Activated naive CD8-positive, alpha-beta T cell treated with anti-CD3 and anti-CD28 coated beads, Interleukin-2, amount 10 ng/mL, durations not matched to agents 7 days and 5 days (primary cell): ENCODE measurements at regions not wholly inside any gene's neighbourhood (a gene's known extent, or its start where the extent isn't known, plus 50 kb on each side); places are given as distances from the start of the nearest gene placed in this dataset.
A peak's percentile ranks its signal among the peaks of the same experiment; 100 is the strongest.
"Not testable (repeated sequence)": the region's sequence is repeated elsewhere in the genome, so short reads cannot be mapped to it uniquely, and the experiment has no call there.

Experiments
- ATAC-seq: fragments of 150-1000 bp; cut with Tn5 transposase; one replicate; pipeline ENCODE4 v1.10.0; 2021; ENCODE audit warnings: low read depth, moderate library complexity
- POLR2A ChIA-PET: fragments of 350-600 bp; sonication (Branson Sonifier 250); formaldehyde crosslinking; loops from one replicate; lab custom pipeline; 2021; ENCODE audit warnings: antibody characterized with exemption; lab: Charles Lee
- DNase-seq: peaks from one replicate; pipeline ENCODE4 v3.0.0; 2021
- H3K27ac Mint-ChIP-seq: one replicate; pipeline ENCODE4 v1.8.0; 2022; ENCODE audit warnings: mild to moderate bottlenecking, mixed read lengths
- H3K27me3 Mint-ChIP-seq: one replicate; pipeline ENCODE4 v1.8.0; 2022; ENCODE audit warnings: mild to moderate bottlenecking, moderate library complexity, mixed read lengths
- H3K36me3 Mint-ChIP-seq: one replicate; pipeline ENCODE4 v1.8.0; 2021; ENCODE audit warnings: mild to moderate bottlenecking, mixed read lengths
- H3K4me1 Mint-ChIP-seq: one replicate; pipeline ENCODE4 v1.8.0; 2021; ENCODE audit warnings: mixed read lengths
- H3K4me3 Mint-ChIP-seq: one replicate; pipeline ENCODE4 v1.8.0; 2022; ENCODE audit warnings: mild to moderate bottlenecking, moderate library complexity, mixed read lengths
- H3K9me3 Mint-ChIP-seq: one replicate; pipeline ENCODE4 v1.8.0; 2021; ENCODE audit warnings: mixed read lengths

DNA sequence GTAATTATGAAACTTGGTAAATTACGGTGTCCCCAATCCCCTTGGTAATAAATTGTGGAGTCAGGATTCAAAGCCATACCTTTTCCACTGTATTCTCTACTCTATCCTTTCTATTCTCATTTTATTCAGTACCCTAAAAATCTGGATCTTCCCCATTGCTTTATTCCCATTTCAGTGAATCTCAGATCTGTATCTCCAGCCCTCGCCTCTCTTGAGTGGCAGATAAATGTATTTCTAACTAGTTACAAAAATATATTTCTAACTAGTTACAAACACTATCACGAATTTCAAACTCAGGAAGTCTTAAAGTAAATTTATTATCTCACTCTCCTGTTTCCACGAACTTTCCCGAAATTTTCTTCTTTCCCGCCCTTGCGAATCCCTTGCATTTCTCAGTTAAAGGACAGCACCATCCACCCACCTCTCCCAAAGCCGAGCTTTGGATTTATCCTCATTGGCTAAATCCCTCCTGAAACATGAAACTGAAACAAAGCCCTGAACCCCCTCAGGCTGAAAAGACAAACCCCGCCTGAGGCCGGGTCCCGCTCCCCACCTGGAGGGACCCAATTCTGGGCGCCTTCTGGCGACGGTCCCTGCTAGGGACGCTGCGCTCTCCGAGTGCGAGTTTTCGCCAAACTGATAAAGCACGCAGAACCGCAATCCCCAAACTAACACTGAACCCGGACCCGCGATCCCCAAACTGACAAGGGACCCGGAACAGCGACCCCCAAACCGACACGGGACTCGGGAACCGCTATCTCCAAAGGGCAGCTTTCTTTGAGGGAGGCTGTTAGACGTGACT lies 164.3 kb upstream of the PABPC3 start:
- H3K4me1 Mint-ChIP-seq = peaks cover 3% of the 10 kb centered on the region
- peaks cover 57% of the 10 kb centered on the region for H3K27me3 Mint-ChIP-seq
- DNase-seq (no peak), ATAC-seq (no peak)
- no peaks in the 10 kb centered on the region for H3K36me3 Mint-ChIP-seq
- H3K27ac Mint-ChIP-seq = no peak overlapping the region
- peak overlapping the region; percentile 45 for H3K4me3 Mint-ChIP-seq
- no peaks in the 10 kb centered on the region for H3K9me3 Mint-ChIP-seq
- POLR2A ChIA-PET = no interaction called here

DNA sequence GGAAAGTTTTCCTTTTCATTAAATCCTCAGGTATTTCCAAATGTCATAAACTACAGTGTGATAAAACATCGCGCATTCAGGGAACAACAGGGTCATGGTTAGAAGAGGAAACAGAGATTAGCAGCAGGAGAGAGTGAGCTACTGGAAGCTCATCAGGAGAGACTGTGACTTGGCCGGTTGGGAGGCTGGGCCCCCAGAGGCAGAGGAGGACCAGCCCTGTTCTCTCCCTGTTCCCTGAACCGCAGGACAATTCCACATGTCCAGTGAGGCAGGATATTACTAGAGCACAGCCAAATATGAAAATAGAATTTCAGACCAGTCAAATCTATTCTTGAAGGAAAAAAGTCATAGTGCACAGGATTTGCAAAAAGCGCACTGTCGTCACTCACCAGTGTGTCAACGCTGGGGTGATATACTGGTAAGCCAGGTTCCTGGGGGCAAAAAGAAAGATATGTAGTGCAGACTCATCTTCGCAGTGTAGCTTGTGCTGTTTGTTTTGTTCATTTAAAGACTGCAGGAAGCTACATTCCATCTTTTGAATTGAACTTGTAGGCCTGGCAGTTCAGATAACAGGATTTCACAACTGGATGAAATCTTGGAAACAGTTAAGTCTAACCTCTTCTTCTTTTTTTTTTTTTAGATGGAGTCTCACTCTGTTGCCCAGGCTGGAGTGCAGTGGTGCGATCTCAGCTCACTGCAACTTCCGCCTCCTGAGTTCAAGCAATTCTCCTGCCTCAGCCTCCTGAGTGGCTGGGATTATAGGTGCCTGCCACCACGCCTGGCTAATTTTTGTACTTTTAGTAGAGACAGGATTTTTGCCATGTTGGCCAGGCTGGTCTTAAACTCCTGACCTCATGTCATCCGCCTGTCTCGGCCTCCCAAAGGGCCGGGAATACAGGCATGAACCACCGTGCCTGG lies 162.6 kb upstream of the PABPC3 start:
- not testable (repeated sequence) for ATAC-seq

DNA sequence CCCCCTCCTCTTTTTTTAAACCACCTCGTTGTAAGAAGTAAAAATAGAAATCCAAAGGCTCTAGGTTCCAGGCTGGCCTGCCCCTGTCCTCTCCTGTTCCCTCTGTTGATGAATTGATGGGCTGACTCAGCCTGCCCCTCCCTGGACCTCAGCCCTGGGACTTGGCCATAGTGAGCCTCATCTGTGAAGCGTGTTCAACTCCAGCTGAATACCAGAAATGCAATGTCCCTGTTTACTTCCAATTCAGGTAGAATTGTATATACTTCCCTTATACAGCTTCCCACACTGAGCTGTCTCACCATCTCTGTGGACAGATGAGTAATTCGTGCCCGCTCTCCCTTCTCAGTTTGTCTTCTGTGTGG lies 161.9 kb upstream of the PABPC3 start:
- H3K36me3 Mint-ChIP-seq, H3K27ac Mint-ChIP-seq, H3K4me3 Mint-ChIP-seq, ATAC-seq, H3K9me3 Mint-ChIP-seq, H3K4me1 Mint-ChIP-seq, DNase-seq, POLR2A ChIA-PET: not testable (repeated sequence)
- H3K27me3 Mint-ChIP-seq = peaks cover 52% of the 10 kb centered on the region

More for the DNA sequence above, 162.6 kb upstream of the PABPC3 start:
- H3K9me3 Mint-ChIP-seq, POLR2A ChIA-PET, DNase-seq, H3K36me3 Mint-ChIP-seq, H3K4me3 Mint-ChIP-seq, H3K27ac Mint-ChIP-seq, H3K4me1 Mint-ChIP-seq: not testable (repeated sequence)
- H3K27me3 Mint-ChIP-seq = peaks cover 57% of the 10 kb centered on the region

DNA sequence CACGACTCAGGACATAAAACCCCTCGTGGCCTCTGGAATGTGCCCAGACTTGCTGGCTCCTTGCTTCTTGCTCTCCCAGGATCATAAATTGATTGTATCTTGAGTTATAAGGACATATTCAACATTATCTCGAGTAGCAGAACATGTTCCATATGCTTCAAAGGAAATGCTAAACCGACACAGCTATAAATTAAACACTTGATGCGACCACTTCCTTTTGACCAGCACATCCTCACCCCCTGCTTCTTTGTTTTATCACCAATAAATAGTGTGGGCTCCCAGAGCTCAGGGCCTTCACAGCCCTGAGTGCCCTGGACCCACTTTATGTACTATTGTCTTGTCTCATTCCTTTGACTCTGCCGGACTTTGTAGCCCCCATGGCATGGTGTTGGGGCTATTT lies 157.0 kb upstream of the PABPC3 start:
- H3K27me3 Mint-ChIP-seq = peaks cover 10% of the 10 kb centered on the region
- H3K4me3 Mint-ChIP-seq = no peak overlapping the region
- H3K27ac Mint-ChIP-seq = no peak overlapping the region
- ATAC-seq = no peak
- no peaks in the 10 kb centered on the region for H3K36me3 Mint-ChIP-seq
- POLR2A ChIA-PET = no interaction called here
- peaks cover 2% of the 10 kb centered on the region for H3K9me3 Mint-ChIP-seq
- DNase-seq = no peak
- peaks cover 1% of the 10 kb centered on the region for H3K4me1 Mint-ChIP-seq

DNA sequence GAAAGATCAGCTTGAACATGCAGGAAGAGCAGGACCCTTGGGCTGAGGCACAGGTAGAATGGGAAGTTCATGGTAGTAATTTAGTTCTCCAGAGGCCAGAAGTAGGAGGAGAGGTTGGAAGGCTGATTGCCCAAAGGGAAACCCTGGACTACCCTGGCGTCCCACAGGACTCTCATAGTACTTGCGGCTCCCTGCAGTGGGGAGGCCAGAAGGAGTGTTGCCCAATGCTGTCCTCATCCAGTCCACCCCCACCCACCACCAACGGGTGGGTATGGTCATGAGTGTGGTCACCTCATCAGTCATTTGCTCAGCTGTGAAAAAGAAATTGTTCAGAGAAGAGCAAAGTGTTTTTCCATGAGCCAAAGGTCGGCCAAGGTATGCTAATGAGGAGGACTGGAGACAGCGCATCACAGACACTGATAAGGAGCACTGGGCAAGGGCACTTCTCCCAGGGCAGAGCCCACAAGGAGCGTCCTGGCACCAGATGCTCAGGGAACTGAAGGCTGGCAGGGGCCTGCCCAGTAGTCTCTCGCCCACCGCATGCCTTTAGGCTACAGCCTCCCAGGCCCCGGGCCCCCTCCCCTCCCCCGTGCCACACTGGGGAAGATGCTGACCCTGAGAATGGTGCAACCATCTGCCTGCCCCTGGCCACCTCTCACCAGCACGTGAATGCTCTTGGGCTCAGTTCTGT lies 154.8 kb upstream of the PABPC3 start:
- POLR2A ChIA-PET, H3K27ac Mint-ChIP-seq, H3K4me1 Mint-ChIP-seq, ATAC-seq, H3K4me3 Mint-ChIP-seq, H3K9me3 Mint-ChIP-seq, H3K36me3 Mint-ChIP-seq, DNase-seq, H3K27me3 Mint-ChIP-seq: not testable (repeated sequence)

DNA sequence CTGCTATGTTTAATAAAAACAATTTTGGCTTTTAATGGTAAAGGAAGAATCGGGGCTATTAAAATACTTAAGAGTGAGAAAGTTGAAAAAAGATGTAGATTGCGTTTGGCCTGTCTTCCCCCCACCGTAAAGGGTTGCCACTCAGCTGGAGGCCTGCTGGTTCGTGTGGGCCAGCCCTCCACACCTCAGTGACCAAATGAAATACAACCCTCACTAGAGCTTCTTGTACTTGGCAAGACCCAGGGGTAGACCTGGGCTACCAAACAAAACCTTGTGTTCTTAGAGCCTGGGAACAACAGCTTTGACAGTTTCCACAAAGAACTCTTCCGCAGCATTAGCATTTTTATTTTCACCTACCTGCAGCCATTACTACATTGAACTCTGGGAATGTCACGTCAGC lies 152.8 kb upstream of the PABPC3 start:
- ATAC-seq (no peak), DNase-seq (no peak)
- Mint-ChIP-seq H3K4me1 (peaks cover 1% of the 10 kb centered on the region), H3K27ac (no peak overlapping the region), H3K36me3 (no peaks in the 10 kb centered on the region), H3K4me3 (no peak overlapping the region), H3K9me3 (peaks cover 5% of the 10 kb centered on the region), H3K27me3 (peaks cover 3% of the 10 kb centered on the region)
- POLR2A ChIA-PET = no interaction called here

DNA sequence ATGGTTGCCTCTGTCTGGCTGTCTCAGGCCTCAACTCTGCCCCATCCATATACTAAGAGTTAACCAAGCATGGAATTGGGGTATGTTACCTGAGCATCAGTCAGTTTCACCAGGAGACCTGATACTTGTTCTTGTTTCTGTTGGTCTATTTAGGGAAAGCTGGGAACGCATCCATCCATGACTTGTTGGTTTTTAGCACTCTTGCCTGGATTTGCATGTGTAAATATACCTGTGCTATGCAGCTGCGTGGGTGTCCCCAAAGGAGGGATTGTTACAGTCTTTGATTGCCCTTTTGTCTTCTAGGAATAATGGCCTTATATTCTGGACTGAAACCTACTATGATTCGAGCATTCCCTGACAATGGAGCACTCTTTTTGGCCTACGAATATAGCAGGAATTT lies 151.9 kb upstream of the PABPC3 start:
- H3K9me3 Mint-ChIP-seq, H3K4me3 Mint-ChIP-seq, H3K36me3 Mint-ChIP-seq, ATAC-seq, POLR2A ChIA-PET, H3K27ac Mint-ChIP-seq, DNase-seq, H3K27me3 Mint-ChIP-seq, H3K4me1 Mint-ChIP-seq: not testable (repeated sequence)

DNA sequence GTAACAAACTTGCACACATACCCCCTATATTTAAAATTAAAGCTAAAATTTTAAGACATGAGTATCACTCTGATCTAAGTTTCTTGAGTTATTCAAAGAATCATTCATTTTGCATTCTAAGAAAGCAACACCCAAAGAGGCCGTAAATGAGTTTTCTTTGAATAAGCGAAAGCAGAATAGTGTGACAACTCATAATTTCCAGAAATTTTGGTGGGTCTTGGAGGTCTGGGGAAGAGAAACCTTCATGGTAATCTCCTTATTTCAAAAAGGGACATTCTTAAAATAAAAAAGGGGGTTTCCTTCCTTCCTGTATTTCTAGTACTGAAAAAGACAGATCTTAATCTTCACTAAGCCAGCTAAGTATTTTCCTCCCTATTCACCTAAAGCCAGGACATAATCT lies 147.0 kb upstream of the PABPC3 start:
- DNase-seq, H3K27me3 Mint-ChIP-seq, H3K4me1 Mint-ChIP-seq, H3K27ac Mint-ChIP-seq, H3K4me3 Mint-ChIP-seq, H3K36me3 Mint-ChIP-seq, H3K9me3 Mint-ChIP-seq, POLR2A ChIA-PET, ATAC-seq: not testable (repeated sequence)

DNA sequence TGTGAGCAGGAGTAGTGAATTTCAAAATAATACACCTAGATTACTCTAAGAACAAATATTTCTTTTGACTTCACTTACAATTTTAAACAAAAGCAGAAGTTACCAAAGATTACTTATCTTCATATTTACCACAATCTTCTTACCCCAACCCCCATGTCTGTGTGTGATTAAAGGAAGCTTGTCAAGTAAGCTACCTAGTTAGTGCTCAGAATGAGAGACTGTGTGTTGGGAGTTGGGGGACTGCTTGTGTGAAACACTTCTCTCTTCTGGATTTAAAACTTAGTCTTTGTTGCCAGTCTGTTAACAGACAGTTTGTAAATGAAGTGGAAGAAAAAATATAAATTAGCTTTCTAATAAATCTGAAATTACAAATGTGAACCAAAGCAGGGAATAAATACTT lies 145.3 kb upstream of the PABPC3 start:
- POLR2A ChIA-PET, ATAC-seq, H3K27me3 Mint-ChIP-seq: not testable (repeated sequence)

DNA sequence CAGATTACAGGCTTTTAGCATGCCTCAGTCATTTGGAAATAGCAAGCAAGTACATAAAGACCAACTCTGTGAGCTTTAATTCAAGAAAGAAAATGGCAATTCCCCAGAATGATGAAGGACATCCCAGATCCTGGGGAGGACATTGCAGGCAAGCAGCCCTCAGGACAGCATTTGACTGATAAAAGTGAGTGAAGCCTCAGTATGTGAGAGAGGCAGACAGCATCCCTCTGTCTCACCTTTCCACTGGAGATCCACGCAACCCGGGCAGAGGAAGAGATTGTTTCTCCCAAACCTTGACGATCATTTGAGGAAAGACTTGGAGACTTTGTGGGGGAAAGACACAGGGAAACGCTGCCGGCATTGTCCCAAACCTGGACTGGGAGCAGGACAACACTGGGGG lies 128.0 kb upstream of the PABPC3 start:
- H3K27ac Mint-ChIP-seq, H3K9me3 Mint-ChIP-seq, H3K4me1 Mint-ChIP-seq, DNase-seq, H3K4me3 Mint-ChIP-seq, H3K36me3 Mint-ChIP-seq, POLR2A ChIA-PET, ATAC-seq: not testable (repeated sequence)
- H3K27me3 Mint-ChIP-seq = peaks cover 17% of the 10 kb centered on the region

More for the DNA sequence above, 145.3 kb upstream of the PABPC3 start:
- H3K4me3 Mint-ChIP-seq, DNase-seq, H3K4me1 Mint-ChIP-seq, H3K36me3 Mint-ChIP-seq, H3K9me3 Mint-ChIP-seq, H3K27ac Mint-ChIP-seq: not testable (repeated sequence)

DNA sequence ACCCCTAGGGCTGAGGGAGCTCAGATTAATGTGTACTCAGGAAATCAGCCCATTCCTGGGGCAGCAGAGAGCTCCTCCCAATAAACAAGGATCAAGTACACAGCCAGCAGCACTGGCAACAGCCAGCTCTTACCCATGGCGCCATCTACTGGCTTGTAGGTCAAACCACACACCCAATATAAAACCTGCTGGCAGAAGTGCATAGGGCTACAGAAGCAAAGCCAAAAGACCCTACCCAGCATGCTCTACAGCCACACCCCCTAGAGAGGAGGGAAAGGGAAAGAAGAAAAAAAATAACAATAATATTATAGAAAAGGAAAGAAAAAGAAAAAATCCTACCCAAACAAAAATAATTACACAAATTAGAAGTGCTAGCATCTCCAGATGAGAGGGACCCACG lies 127.5 kb upstream of the PABPC3 start:
- H3K4me3 Mint-ChIP-seq, POLR2A ChIA-PET, H3K4me1 Mint-ChIP-seq, H3K9me3 Mint-ChIP-seq, DNase-seq, ATAC-seq, H3K36me3 Mint-ChIP-seq, H3K27ac Mint-ChIP-seq: not testable (repeated sequence)
- peaks cover 18% of the 10 kb centered on the region for H3K27me3 Mint-ChIP-seq

DNA sequence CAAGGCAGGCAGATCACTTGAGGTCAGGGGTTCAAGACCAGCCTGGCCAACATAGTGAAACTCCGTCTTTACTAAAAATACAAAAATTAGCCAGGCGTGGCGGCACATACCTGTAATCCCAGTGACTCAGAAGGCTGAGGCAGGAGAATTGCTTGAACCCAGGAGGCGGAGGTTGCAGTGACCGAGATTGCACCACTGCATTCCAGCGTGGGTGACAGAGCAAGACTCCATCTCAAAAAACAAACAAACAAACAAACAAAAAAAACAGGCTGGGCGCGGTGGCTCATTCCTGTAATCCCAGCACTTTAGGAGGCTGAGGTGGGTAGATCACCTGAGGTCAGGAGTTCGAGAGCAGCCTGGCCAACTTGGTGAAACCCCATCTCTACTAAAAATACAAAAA lies 122.8 kb upstream of the PABPC3 start:
- H3K4me1 Mint-ChIP-seq, POLR2A ChIA-PET, H3K36me3 Mint-ChIP-seq, ATAC-seq, DNase-seq, H3K9me3 Mint-ChIP-seq, H3K4me3 Mint-ChIP-seq, H3K27ac Mint-ChIP-seq: not testable (repeated sequence)
- peaks cover 35% of the 10 kb centered on the region for H3K27me3 Mint-ChIP-seq

DNA sequence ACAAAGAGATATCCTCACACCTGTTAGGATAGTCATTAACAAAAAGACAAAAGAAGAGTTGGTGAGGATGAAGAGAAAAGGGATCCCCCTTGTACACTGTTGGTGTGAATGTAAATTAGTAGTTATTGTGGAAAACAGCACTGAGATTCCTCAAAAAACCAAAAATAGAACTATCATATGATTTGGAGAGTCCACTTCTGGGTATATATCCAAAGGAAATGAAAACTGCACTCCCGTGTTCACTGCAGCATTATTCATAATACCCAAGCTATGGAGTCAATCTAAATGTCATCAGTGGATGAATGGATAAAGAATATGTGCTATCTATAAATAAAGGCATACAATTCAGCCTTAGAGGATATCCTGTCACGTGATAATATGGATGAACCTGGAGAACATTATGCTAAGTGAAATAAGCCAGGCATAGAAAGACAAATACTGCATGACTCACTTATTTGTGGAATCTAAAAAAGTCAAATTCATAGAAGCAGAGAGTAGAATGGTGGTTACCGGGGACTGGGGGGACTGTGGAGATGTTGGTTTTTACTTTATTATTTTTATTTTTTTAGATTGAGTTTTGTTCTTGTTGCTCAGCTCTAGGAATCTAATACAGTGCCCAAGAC lies 114.6 kb upstream of the PABPC3 start:
- H3K9me3 Mint-ChIP-seq, POLR2A ChIA-PET, H3K27ac Mint-ChIP-seq, H3K36me3 Mint-ChIP-seq, H3K4me3 Mint-ChIP-seq, DNase-seq, H3K4me1 Mint-ChIP-seq, ATAC-seq: not testable (repeated sequence)
- H3K27me3 Mint-ChIP-seq = peaks cover 27% of the 10 kb centered on the region
